ENCODE measurements at regions not wholly inside any gene's neighbourhood (a gene's known extent, or its start where the extent isn't known, plus 50 kb on each side); places are given as distances from the start of the nearest gene placed in this dataset.

GRCh38 chr6:168371981-168372711, 52.6 kb upstream of the DACT2 start:
- Mint-ChIP-seq H3K4me1 (no peaks in the 10 kb centered on the region), H3K27me3 (ENCODE audit: low read depth in 3 of 3) (peaks cover 5 to 10% (median 9%) of the 10 kb centered on the region in 3 donors), H3K27ac (no peak overlapping the region), H3K4me3 (no peak overlapping the region), H3K36me3 (no peaks in the 10 kb centered on the region), H3K9me3 (peaks cover 0 to 5% (median under 1%) of the 10 kb centered on the region in 7 donors)
- Histone ChIP-seq H3K9me3 (replicated peaks in 1 of 2; ENCODE audit: control insufficient read depth in 1 of 2, insufficient read depth in 1 of 2, low read length in 2 of 2) (no peaks in the 10 kb centered on the region), H3K36me3 (replicated peaks in 1 of 2; ENCODE audit: control insufficient read depth in 1 of 2, insufficient read depth in 2 of 2, low read length in 2 of 2) (no peaks in the 10 kb centered on the region), H3K9ac (ENCODE audit: insufficient read depth, low read length, poor library complexity, severe bottlenecking) (no peak overlapping the region), H3K4me3 (replicated peaks in 1 of 3; ENCODE audit: low read depth in 2 of 3, low read length in 3 of 3) (no peak overlapping the region), H3K4me2 (replicated peaks; ENCODE audit: extremely low read depth, low read length, poor library complexity, severe bottlenecking) (no peak overlapping the region), H4K20me1 (ENCODE audit: insufficient read depth, low read length) (no peaks in the 10 kb centered on the region), H3K27me3 (ENCODE audit: control insufficient read depth in 2 of 2, insufficient read depth in 2 of 2, low read length in 2 of 2) (no peaks in the 10 kb centered on the region), H3K4me1 (ENCODE audit: control insufficient read depth in 1 of 2, insufficient read depth in 2 of 2, low read length in 2 of 2) (no peaks in the 10 kb centered on the region), H3K79me2 (ENCODE audit: insufficient read depth, low read length) (no peaks in the 10 kb centered on the region), H3K27ac (ENCODE audit: low read depth in 1 of 2, low read length in 2 of 2) (no peak overlapping the region), H2AFZ (ENCODE audit: insufficient read depth, low read depth, low read length, poor library complexity, severe bottlenecking) (no peak overlapping the region)
- intact Hi-C loops (cut with micrococcal nuclease) = loop anchor here in 1 of 2 donors (10.0 kb wide), 1 partner anchor 513 kb away; no protein-coding TSS in a partner anchor
- no peak for DNase-seq
- 94% methylated on average over 18 of the region's 21 CpGs for WGBS (ENCODE audit: insufficient coverage)
- no peak for TF ChIP-seq CTCF (IDR thresholded peaks at IDR 0.05)

- no peak for DNase-seq
- no peak overlapping the region for H3K27ac ChIP-seq (ENCODE audit: low read depth in 1 of 2, low read length in 2 of 2)
- no peaks in the 10 kb centered on the region for H3K27me3 ChIP-seq (ENCODE audit: control insufficient read depth in 2 of 2, insufficient read depth in 2 of 2, low read length in 2 of 2)
- H4K20me1 ChIP-seq (ENCODE audit: insufficient read depth, low read length) = no peaks in the 10 kb centered on the region
- TF ChIP-seq CTCF (IDR thresholded peaks at IDR 0.05) = no peak
- no peak overlapping the region for H3K4me3 ChIP-seq (replicated peaks in 1 of 3; ENCODE audit: low read depth in 2 of 3, low read length in 3 of 3)
- H3K79me2 ChIP-seq (ENCODE audit: insufficient read depth, low read length) = no peaks in the 10 kb centered on the region
- Mint-ChIP-seq H3K27me3 (ENCODE audit: low read depth in 3 of 3) (peaks cover 0 to 8% (median 5%) of the 10 kb centered on the region in 3 donors), H3K27ac (no peak overlapping the region), H3K36me3 (no peaks in the 10 kb centered on the region), H3K9me3 (peaks cover 4 to 12% (median 6%) of the 10 kb centered on the region in 7 donors), H3K4me1 (no peaks in the 10 kb centered on the region), H3K4me3 (no peak overlapping the region)
- H3K9me3 ChIP-seq (replicated peaks in 1 of 2; ENCODE audit: control insufficient read depth in 1 of 2, insufficient read depth in 1 of 2, low read length in 2 of 2) = peaks cover 6 to 7% of the 10 kb centered on the region in 2 donors
- H2AFZ ChIP-seq (ENCODE audit: insufficient read depth, low read depth, low read length, poor library complexity, severe bottlenecking) = no peak overlapping the region
- 67% methylated on average over 1 of the region's 16 CpGs for WGBS (ENCODE audit: insufficient coverage)
- no peak overlapping the region for H3K4me2 ChIP-seq (replicated peaks; ENCODE audit: extremely low read depth, low read length, poor library complexity, severe bottlenecking)
- no peaks in the 10 kb centered on the region for H3K36me3 ChIP-seq (replicated peaks in 1 of 2; ENCODE audit: control insufficient read depth in 1 of 2, insufficient read depth in 2 of 2, low read length in 2 of 2)
- intact Hi-C loops (cut with micrococcal nuclease) = loop anchor here in 1 of 2 donors (10.0 kb wide), 1 partner anchor 512 kb away; no protein-coding TSS in a partner anchor
- H3K4me1 ChIP-seq (ENCODE audit: control insufficient read depth in 1 of 2, insufficient read depth in 2 of 2, low read length in 2 of 2) = no peaks in the 10 kb centered on the region
- H3K9ac ChIP-seq (ENCODE audit: insufficient read depth, low read length, poor library complexity, severe bottlenecking) = no peak overlapping the region
Observed at GRCh38 chr6:168372889-168373288, 53.3 kb upstream of the DACT2 start.
